CD14-positive monocyte (primary cell): ENCODE measurements at regions not wholly inside any gene's neighbourhood (a gene's known extent, or its start where the extent isn't known, plus 50 kb on each side); places are given as distances from the start of the nearest gene placed in this dataset.

ENCODE experiments used
- DNase-seq, 3 donors: peaks; one replicate each; pipeline ENCODE4 v3.0.0-alpha.2; 2011 to 2022
- H2AFZ ChIP-seq: 2 replicates; pipeline ENCODE4 v1.6.0; 2012; ENCODE audit warnings: mild to moderate bottlenecking, low read depth, low read length, inconsistent platforms; ENCODE audit not compliant: insufficient read depth, poor library complexity, severe bottlenecking
- H3K27ac ChIP-seq, 2 donors: 1 replicate in 1 of 2; 2 replicates in 1 of 2; pipeline ENCODE4 v1.5.1; 2012 to 2013; ENCODE audit warnings: low read length in 2 of 2, control low read depth in 1 of 2, inconsistent platforms in 1 of 2, low read depth in 1 of 2, mild to moderate bottlenecking in 1 of 2
- H3K27me3 ChIP-seq, 2 donors: one replicate each; pipeline versions ENCODE4 v1.6.0 to v1.6.1; 2011 to 2013; ENCODE audit warnings: low read length in 2 of 2; ENCODE audit not compliant: control insufficient read depth in 2 of 2, insufficient read depth in 2 of 2
- H3K36me3 ChIP-seq, 2 donors: replicated peaks in 1 of 2; 1 replicate in 1 of 2; 2 replicates in 1 of 2; pipeline versions ENCODE4 v1.5.1 to v1.6.1; 2012 to 2013; ENCODE audit warnings: low read length in 2 of 2, control low read depth in 1 of 2, inconsistent platforms in 1 of 2, mild to moderate bottlenecking in 1 of 2; ENCODE audit not compliant: insufficient read depth in 2 of 2, control insufficient read depth in 1 of 2
- H3K4me1 ChIP-seq, 2 donors: 1 replicate in 1 of 2; 2 replicates in 1 of 2; pipeline versions ENCODE4 v1.5.1 to v1.6.1; 2012 to 2013; ENCODE audit warnings: low read length in 2 of 2, control low read depth in 1 of 2, inconsistent platforms in 1 of 2, mild to moderate bottlenecking in 1 of 2, moderate library complexity in 1 of 2; ENCODE audit not compliant: insufficient read depth in 2 of 2, control insufficient read depth in 1 of 2
- H3K4me2 ChIP-seq: replicated peaks from 2 replicates; pipeline ENCODE3; 2012; ENCODE audit warnings: low read length, moderate library complexity, mild to moderate bottlenecking; ENCODE audit not compliant: poor library complexity, severe bottlenecking; ENCODE audit errors: extremely low read depth
- H3K4me3 ChIP-seq, 3 experiments: fragments of 200-600 bp in 1 of 3; sonication (generic) in 1 of 3; replicated peaks in 1 of 3; 1 replicate in 2 of 3; 2 replicates in 1 of 3; pipeline ENCODE4 v1.5.1; 2011 to 2013; ENCODE audit warnings: low read length in 3 of 3, mild to moderate bottlenecking in 3 of 3, control low read depth in 2 of 3, low read depth in 2 of 3, inconsistent platforms in 1 of 3, moderate library complexity in 1 of 3
- H3K79me2 ChIP-seq: 2 replicates; pipeline ENCODE4 v1.6.0; 2012; ENCODE audit warnings: mild to moderate bottlenecking, control low read depth, inconsistent platforms, low read length, moderate library complexity; ENCODE audit not compliant: insufficient read depth
- H3K9ac ChIP-seq: 2 replicates; pipeline ENCODE4 v1.6.0; 2017; ENCODE audit warnings: low read length, mild to moderate bottlenecking; ENCODE audit not compliant: insufficient read depth, poor library complexity, severe bottlenecking
- H3K9me3 ChIP-seq, 2 donors: replicated peaks in 1 of 2; 1 replicate in 1 of 2; 2 replicates in 1 of 2; pipeline versions ENCODE4 v1.5.1 to v1.6.1; 2012 to 2013; ENCODE audit warnings: low read length in 2 of 2, control low read depth in 1 of 2; ENCODE audit not compliant: control insufficient read depth in 1 of 2, insufficient read depth in 1 of 2
- H4K20me1 ChIP-seq: 2 replicates; pipeline ENCODE4 v1.6.0; 2012; ENCODE audit warnings: mild to moderate bottlenecking, low read length, control low read depth, moderate library complexity; ENCODE audit not compliant: insufficient read depth
- H3K27ac Mint-ChIP-seq, 7 donors: one replicate each; pipeline ENCODE4 v1.8.0; 2020; ENCODE audit warnings: mild to moderate bottlenecking in 7 of 7, mixed read lengths in 7 of 7, moderate library complexity in 6 of 7, inconsistent platforms in 2 of 7
- H3K27me3 Mint-ChIP-seq, 3 donors: one replicate each; pipeline ENCODE4 v1.8.0; 2021 to 2022; ENCODE audit warnings: low read depth in 3 of 3, mild to moderate bottlenecking in 3 of 3, mixed read lengths in 3 of 3, moderate library complexity in 3 of 3, inconsistent platforms in 1 of 3
- H3K36me3 Mint-ChIP-seq, 2 donors: one replicate each; pipeline ENCODE4 v1.8.0; 2020; ENCODE audit warnings: mixed read lengths in 2 of 2, inconsistent platforms in 1 of 2, mild to moderate bottlenecking in 1 of 2
- H3K4me1 Mint-ChIP-seq: one replicate; pipeline ENCODE4 v1.8.0; 2020; ENCODE audit warnings: mild to moderate bottlenecking, mixed read lengths
- H3K4me3 Mint-ChIP-seq, 2 donors: one replicate each; pipeline ENCODE4 v1.8.0; 2020; ENCODE audit warnings: mild to moderate bottlenecking in 2 of 2, mixed read lengths in 2 of 2, moderate library complexity in 1 of 2
- H3K9me3 Mint-ChIP-seq, 7 donors: one replicate each; pipeline ENCODE4 v1.8.0; 2020 to 2022; ENCODE audit warnings: mixed read lengths in 7 of 7, mild to moderate bottlenecking in 6 of 7, moderate library complexity in 6 of 7, inconsistent platforms in 2 of 7
- WGBS: methylation state at CpG from one replicate; pipeline ENCODE4 v1.1.5; 2013; ENCODE audit warnings: missing lambda C conversion rate; ENCODE audit not compliant: insufficient coverage; 5-methylcytosine and 5-hydroxymethylcytosine counted together
- intact Hi-C, 2 donors: fragments of 100-400 bp; cut with micrococcal nuclease; formaldehyde crosslinking; loops; one replicate each; pipeline versions ENCODE4 v1.15.0 to v1.15.1; 2023
- TF ChIP-seq, protein P1 (sequence below): fragments of 200-600 bp; IDR thresholded peaks from one replicate; pipeline ENCODE4 v1.8.0; 2022; ENCODE audit warnings: antibody characterized with exemption, mild to moderate bottlenecking

DNA sequence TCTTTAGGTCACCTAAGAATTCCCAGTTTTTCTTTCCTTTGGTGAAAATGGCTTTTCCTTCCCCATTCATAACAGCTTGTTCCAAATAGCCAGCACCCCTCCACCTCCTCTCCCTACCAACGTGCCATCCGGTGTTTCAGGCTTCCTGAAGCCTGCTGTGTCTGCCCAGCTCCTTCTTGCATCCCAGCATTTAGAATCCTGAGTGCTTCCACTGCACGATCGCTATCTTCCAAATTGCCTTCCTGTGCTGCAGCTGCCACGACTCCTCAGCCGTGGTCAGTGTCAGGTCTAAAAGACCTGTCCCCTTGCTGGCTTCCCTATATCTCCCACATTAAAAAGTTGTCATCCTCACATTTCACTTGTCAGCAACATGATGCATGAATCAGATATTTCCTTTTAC, 550.3 kb upstream of the JARID2 start:
- Histone ChIP-seq H3K4me2 (no peak overlapping the region), H3K79me2 (no peaks in the 10 kb centered on the region), H3K4me3 (no peak overlapping the region), H3K27me3 (no peaks in the 10 kb centered on the region), H4K20me1 (no peaks in the 10 kb centered on the region), H3K9me3 (no peaks in the 10 kb centered on the region), H3K4me1 (peaks cover 0 to 12% of the 10 kb centered on the region in 2 donors), H2AFZ (no peak overlapping the region), H3K9ac (no peak overlapping the region), H3K27ac (no peak overlapping the region), H3K36me3 (no peaks in the 10 kb centered on the region)
- Mint-ChIP-seq H3K36me3 (peaks cover 4% of the 10 kb centered on the region in 2 donors), H3K27ac (no peak overlapping the region), H3K4me3 (no peak overlapping the region), H3K27me3 (peaks cover 0 to 3% (median 2%) of the 10 kb centered on the region in 3 donors), H3K4me1 (peaks cover 17% of the 10 kb centered on the region), H3K9me3 (peaks cover 0 to 6% (median 5%) of the 10 kb centered on the region in 7 donors)
- intact Hi-C loops = no loop called here
- no peak for DNase-seq
- 91% methylated on average over 6 of the region's 6 CpGs for WGBS
- TF ChIP-seq, protein P1, sequence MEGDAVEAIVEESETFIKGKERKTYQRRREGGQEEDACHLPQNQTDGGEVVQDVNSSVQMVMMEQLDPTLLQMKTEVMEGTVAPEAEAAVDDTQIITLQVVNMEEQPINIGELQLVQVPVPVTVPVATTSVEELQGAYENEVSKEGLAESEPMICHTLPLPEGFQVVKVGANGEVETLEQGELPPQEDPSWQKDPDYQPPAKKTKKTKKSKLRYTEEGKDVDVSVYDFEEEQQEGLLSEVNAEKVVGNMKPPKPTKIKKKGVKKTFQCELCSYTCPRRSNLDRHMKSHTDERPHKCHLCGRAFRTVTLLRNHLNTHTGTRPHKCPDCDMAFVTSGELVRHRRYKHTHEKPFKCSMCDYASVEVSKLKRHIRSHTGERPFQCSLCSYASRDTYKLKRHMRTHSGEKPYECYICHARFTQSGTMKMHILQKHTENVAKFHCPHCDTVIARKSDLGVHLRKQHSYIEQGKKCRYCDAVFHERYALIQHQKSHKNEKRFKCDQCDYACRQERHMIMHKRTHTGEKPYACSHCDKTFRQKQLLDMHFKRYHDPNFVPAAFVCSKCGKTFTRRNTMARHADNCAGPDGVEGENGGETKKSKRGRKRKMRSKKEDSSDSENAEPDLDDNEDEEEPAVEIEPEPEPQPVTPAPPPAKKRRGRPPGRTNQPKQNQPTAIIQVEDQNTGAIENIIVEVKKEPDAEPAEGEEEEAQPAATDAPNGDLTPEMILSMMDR = no peak

DNA sequence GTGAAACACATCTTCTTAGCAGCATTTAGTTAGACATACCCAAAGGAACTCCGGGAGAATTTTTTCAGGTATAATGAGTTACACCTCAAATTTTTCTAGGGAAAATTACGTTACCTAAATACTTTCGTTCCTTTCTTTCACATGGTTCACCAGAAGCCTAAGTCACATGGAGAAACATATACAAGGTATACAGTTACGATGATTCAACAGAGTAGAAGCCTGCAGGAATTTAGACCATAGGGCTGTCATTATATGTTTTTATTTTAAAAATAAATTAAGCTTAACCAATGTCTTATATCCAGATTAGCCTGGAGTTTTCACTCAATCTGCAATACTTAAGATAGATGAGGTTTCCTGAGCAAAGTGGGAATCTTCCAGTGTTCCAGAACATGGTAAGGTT, 549.5 kb upstream of the JARID2 start:
- Mint-ChIP-seq H3K36me3 (peaks cover 4% of the 10 kb centered on the region in 2 donors), H3K4me1 (peaks cover 24% of the 10 kb centered on the region), H3K9me3 (peaks cover 0 to 7% (median 6%) of the 10 kb centered on the region in 7 donors), H3K4me3 (no peak overlapping the region), H3K27me3 (peaks cover 0 to 3% (median 2%) of the 10 kb centered on the region in 3 donors), H3K27ac (no peak overlapping the region)
- no peak overlapping the region for H3K4me3 ChIP-seq
- H3K9me3 ChIP-seq = no peaks in the 10 kb centered on the region
- no peak overlapping the region for H2AFZ ChIP-seq
- H3K79me2 ChIP-seq = no peaks in the 10 kb centered on the region
- H3K27ac ChIP-seq = no peak overlapping the region
- no peak overlapping the region for H3K4me2 ChIP-seq
- H3K36me3 ChIP-seq = no peaks in the 10 kb centered on the region
- no peaks in the 10 kb centered on the region for H3K27me3 ChIP-seq
- DNase-seq = no peak
- WGBS = no CpG with 5 or more reads among the region's 4 CpGs
- intact Hi-C loops = no loop called here
- TF ChIP-seq, protein P1 = no peak
- no peaks in the 10 kb centered on the region for H4K20me1 ChIP-seq
- no peak overlapping the region for H3K9ac ChIP-seq
- peaks cover 5 to 20% of the 10 kb centered on the region in 2 donors for H3K4me1 ChIP-seq
